Loucy (cell line): ENCODE measurements at regions not wholly inside any gene's neighbourhood (a gene's known extent, or its start where the extent isn't known, plus 50 kb on each side); places are given as distances from the start of the nearest gene placed in this dataset.

ENCODE experiments used
- CTCF ChIP-seq: fragments of 200-600 bp; sonication (generic); conservative IDR thresholded peaks from 2 replicates; pipeline ENCODE4 v1.5.1; 2014; ENCODE audit warnings: mild to moderate bottlenecking, antibody characterized with exemption, low read length
- EZH2phosphoT487 ChIP-seq: fragments of 200-600 bp; IDR thresholded peaks from 2 replicates; pipeline ENCODE4 v1.6.1; 2018; ENCODE audit warnings: antibody characterized with exemption, mild to moderate bottlenecking, moderate library complexity, borderline replicate concordance

GRCh38 chr7:12985752-12986151, 298.3 kb downstream of the ARL4A start:
- TF ChIP-seq CTCF (no peak), EZH2phosphoT487 (no peak)
